GM12872 (cell line): ENCODE measurements at regions not wholly inside any gene's neighbourhood (a gene's known extent, or its start where the extent isn't known, plus 50 kb on each side); places are given as distances from the start of the nearest gene placed in this dataset.

ENCODE experiments used
- CTCF ChIP-seq: IDR thresholded peaks from 3 replicates; pipeline ENCODE4 v1.5.1; 2011; ENCODE audit warnings: low read depth, mild to moderate bottlenecking, low read length, moderate library complexity; ENCODE audit not compliant: insufficient read depth

GRCh38 chr16:86669937-86670749, 91.8 kb downstream of the FOXL1 start:
- TF ChIP-seq CTCF = no peak

GRCh38 chr16:86670750-86671234, 92.4 kb downstream of the FOXL1 start:
- no peak for TF ChIP-seq CTCF

GRCh38 chr16:86671486-86672178, 93.3 kb downstream of the FOXL1 start:
- TF ChIP-seq CTCF = no peak

- no peak for TF ChIP-seq CTCF
Observed at GRCh38 chr16:86672179-86672863, 94.0 kb downstream of the FOXL1 start.

- TF ChIP-seq CTCF = no peak
Observed at GRCh38 chr16:86673090-86673955, 95.0 kb downstream of the FOXL1 start.

GRCh38 chr16:86673956-86674453, 95.7 kb downstream of the FOXL1 start:
- no peak for TF ChIP-seq CTCF
